ENCODE measurements at regions not wholly inside any gene's neighbourhood (a gene's known extent, or its start where the extent isn't known, plus 50 kb on each side); places are given as distances from the start of the nearest gene placed in this dataset.

GRCh38 chr4:57443787-57444186 is 333.6 kb upstream of the IGFBP7 start:
- H2AFZ ChIP-seq (ENCODE audit: control insufficient read depth, low read depth, low read length) = no peak overlapping the region
- intact Hi-C loops (cut with micrococcal nuclease; ENCODE audit: unreplicated experiment) = loop anchor here (5.0 kb wide), 1 partner anchor 1719 kb away; no protein-coding TSS in a partner anchor
- ChIA-PET POLR2A (no interaction called here), SMC1A (ENCODE audit: uncharacterized antibody, unreplicated experiment) (no interaction called here), RAD21 (ENCODE audit: unreplicated experiment) (no interaction called here), CTCF (interaction anchor here (1.2 kb wide), 1 partner anchor 9 kb away, joined by 3 read pairs; no protein-coding TSS in a partner anchor)
- H3K27ac ChIP-seq (ENCODE audit: control insufficient read depth, insufficient read depth) = no peak overlapping the region
- no peaks in the 10 kb centered on the region for H4K20me1 ChIP-seq (ENCODE audit: control insufficient read depth, insufficient read depth)
- no peak overlapping the region for H3K9ac ChIP-seq (ENCODE audit: control insufficient read depth, insufficient read depth, low read length)
- WGBS (ENCODE audit: insufficient coverage, insufficient replicate concordance, low lambda C conversion rate, missing lambda C conversion rate) = 21% methylated on average over 2 of the region's 2 CpGs
- DNase-seq (ENCODE audit: low read depth, low spot score) (no peak), FAIRE-seq (no peak), ATAC-seq (no peak)
- H3K4me1 ChIP-seq (ENCODE audit: control insufficient read depth, insufficient read depth, low read length) = no peaks in the 10 kb centered on the region
- H3K4me2 ChIP-seq (ENCODE audit: control insufficient read depth, insufficient read depth) = no peak overlapping the region
- H3K79me2 ChIP-seq (ENCODE audit: control insufficient read depth, insufficient read depth, low read length) = no peaks in the 10 kb centered on the region
- in situ Hi-C loops (cut with MboI) = loop anchor here (25.0 kb wide), 1 partner anchor 1719 kb away; no protein-coding TSS in a partner anchor
- no peaks in the 10 kb centered on the region for H3K36me3 ChIP-seq (ENCODE audit: control insufficient read depth in 2 of 2, insufficient read depth in 2 of 2, low read length in 1 of 2)
- TF ChIP-seq USF2 (IDR thresholded peaks at IDR 0.05; ENCODE audit: borderline replicate concordance, low read depth, low read length) (no peak), CHD2 (IDR thresholded peaks at IDR 0.05; ENCODE audit: borderline replicate concordance, low read depth, low read length) (no peak), PAX8 (IDR thresholded peaks at IDR 0.05) (no peak), ATF7 (IDR thresholded peaks at IDR 0.05; ENCODE audit: low read depth) (no peak)
- no peaks in the 10 kb centered on the region for H3K9me3 ChIP-seq (replicated peaks; ENCODE audit: control insufficient read depth, insufficient read depth, low read length)
- no peaks in the 10 kb centered on the region for H3K27me3 ChIP-seq (replicated peaks in 1 of 2; ENCODE audit: control insufficient read depth in 2 of 2, insufficient read depth in 2 of 2, low read length in 1 of 2)
- H3K4me3 ChIP-seq = no peak overlapping the region
- no TSS peak for BruUV-seq (replicated peaks)

- Histone ChIP-seq H2AFZ (ENCODE audit: control insufficient read depth, low read depth, low read length) (no peak overlapping the region), H3K79me2 (ENCODE audit: control insufficient read depth, insufficient read depth, low read length) (no peaks in the 10 kb centered on the region), H3K9me3 (replicated peaks; ENCODE audit: control insufficient read depth, insufficient read depth, low read length) (no peaks in the 10 kb centered on the region), H3K4me2 (ENCODE audit: control insufficient read depth, insufficient read depth) (no peak overlapping the region), H3K27me3 (replicated peaks in 1 of 2; ENCODE audit: control insufficient read depth in 2 of 2, insufficient read depth in 2 of 2, low read length in 1 of 2) (no peaks in the 10 kb centered on the region), H3K4me3 (no peak overlapping the region), H3K27ac (ENCODE audit: control insufficient read depth, insufficient read depth) (no peak overlapping the region), H3K4me1 (ENCODE audit: control insufficient read depth, insufficient read depth, low read length) (no peaks in the 10 kb centered on the region), H3K36me3 (ENCODE audit: control insufficient read depth in 2 of 2, insufficient read depth in 2 of 2, low read length in 1 of 2) (no peaks in the 10 kb centered on the region), H3K9ac (ENCODE audit: control insufficient read depth, insufficient read depth, low read length) (no peak overlapping the region), H4K20me1 (ENCODE audit: control insufficient read depth, insufficient read depth) (no peaks in the 10 kb centered on the region)
- RAD21 ChIA-PET (ENCODE audit: unreplicated experiment) = no interaction called here
- in situ Hi-C loops (cut with MboI) (loop anchor here (25.0 kb wide), 1 partner anchor 1719 kb away; no protein-coding TSS in a partner anchor), intact Hi-C loops (cut with micrococcal nuclease; ENCODE audit: unreplicated experiment) (loop anchor here (5.0 kb wide), 1 partner anchor 1719 kb away; no protein-coding TSS in a partner anchor)
- TF ChIP-seq TCF7 (IDR thresholded peaks at IDR 0.05; ENCODE audit: borderline replicate concordance) = no peak
- DNase-seq (ENCODE audit: low read depth, low spot score) (no peak), FAIRE-seq (no peak), ATAC-seq (no peak)
- SMC1A ChIA-PET (ENCODE audit: uncharacterized antibody, unreplicated experiment) = interaction anchor here (1.0 kb wide), 1 partner anchor 10 kb away, joined by 3 read pairs; no protein-coding TSS in a partner anchor
- 62% methylated on average over 7 of the region's 7 CpGs for WGBS (ENCODE audit: insufficient coverage, insufficient replicate concordance, low lambda C conversion rate, missing lambda C conversion rate)
- CTCF ChIA-PET = interaction anchor here (1.2 kb wide), 1 partner anchor 9 kb away, joined by 3 read pairs; no protein-coding TSS in a partner anchor
- BruUV-seq (replicated peaks) = no TSS peak
- POLR2A ChIA-PET = no interaction called here
Measured at GRCh38 chr4:57443308-57443707, 333.1 kb upstream of the IGFBP7 start.

Measured in GM12878 (cell line).